ENCODE measurements at regions not wholly inside any gene's neighbourhood (a gene's known extent, or its start where the extent isn't known, plus 50 kb on each side); places are given as distances from the start of the nearest gene placed in this dataset.

- DNase-seq (ENCODE audit: low read depth), result no peak
- no peak for TF ChIP-seq CTCF (conservative IDR thresholded peaks at IDR 0.05; ENCODE audit: low read depth, low read length)
Measured at GRCh38 chr11:90453525-90453924, 230.7 kb upstream of the CHORDC1 start.

GRCh38 chr11:90449606-90450005 lies 226.8 kb upstream of the CHORDC1 start:
- no peak for DNase-seq (ENCODE audit: low read depth)
- no peak for TF ChIP-seq CTCF (conservative IDR thresholded peaks at IDR 0.05; ENCODE audit: low read depth, low read length)
- no peak overlapping the region for H3K4me3 ChIP-seq (ENCODE audit: low read length)

More at GRCh38 chr11:90453525-90453924, 230.7 kb upstream of the CHORDC1 start:
- H3K4me3 ChIP-seq (ENCODE audit: low read length), result no peak overlapping the region

GRCh38 chr11:90448256-90448655 lies 225.4 kb upstream of the CHORDC1 start:
- no peak for DNase-seq (ENCODE audit: low read depth)
- H3K4me3 ChIP-seq (ENCODE audit: low read length), result no peak overlapping the region
- no peak for TF ChIP-seq CTCF (conservative IDR thresholded peaks at IDR 0.05; ENCODE audit: low read depth, low read length)

GRCh38 chr11:90447618-90448017 lies 224.8 kb upstream of the CHORDC1 start:
- H3K4me3 ChIP-seq (ENCODE audit: low read length), result no peak overlapping the region
- TF ChIP-seq CTCF (conservative IDR thresholded peaks at IDR 0.05; ENCODE audit: low read depth, low read length), result no peak
- no peak for DNase-seq (ENCODE audit: low read depth)

- no peak for DNase-seq (ENCODE audit: low read depth)
- no peak for TF ChIP-seq CTCF (conservative IDR thresholded peaks at IDR 0.05; ENCODE audit: low read depth, low read length)
- no peak overlapping the region for H3K4me3 ChIP-seq (ENCODE audit: low read length)
Measured at GRCh38 chr11:90446207-90446606, 223.4 kb upstream of the CHORDC1 start.

GRCh38 chr11:90438069-90438468 lies 215.2 kb upstream of the CHORDC1 start:
- no peak for TF ChIP-seq CTCF (conservative IDR thresholded peaks at IDR 0.05; ENCODE audit: low read depth, low read length)
- no peak for DNase-seq (ENCODE audit: low read depth)
- H3K4me3 ChIP-seq (ENCODE audit: low read length), result no peak overlapping the region

- H3K4me3 ChIP-seq (ENCODE audit: low read length), result no peak overlapping the region
- peak; percentile 66 for TF ChIP-seq CTCF (conservative IDR thresholded peaks at IDR 0.05; ENCODE audit: low read depth, low read length)
- DNase-seq (ENCODE audit: low read depth), result no peak
Measured at GRCh38 chr11:90434858-90435257, 212.0 kb upstream of the CHORDC1 start.

All from retinal pigment epithelial cell (primary cell).